IPS DF 4.7 (cell line): ENCODE measurements at regions not wholly inside any gene's neighbourhood (a gene's known extent, or its start where the extent isn't known, plus 50 kb on each side); places are given as distances from the start of the nearest gene placed in this dataset.
"Not testable (repeated sequence)": the region's sequence is repeated elsewhere in the genome, so short reads cannot be mapped to it uniquely, and the experiment has no call there.

Experiments used
- DNase-seq: peaks from one replicate; pipeline ENCODE4 v3.0.0-alpha.2; 2013; ENCODE audit warnings: low spot score; ENCODE audit errors: extremely low read depth

GRCh38 chr3:95240395-95240794 is 1177.5 kb downstream of the NSUN3 start:
- DNase-seq, result no peak

DNA sequence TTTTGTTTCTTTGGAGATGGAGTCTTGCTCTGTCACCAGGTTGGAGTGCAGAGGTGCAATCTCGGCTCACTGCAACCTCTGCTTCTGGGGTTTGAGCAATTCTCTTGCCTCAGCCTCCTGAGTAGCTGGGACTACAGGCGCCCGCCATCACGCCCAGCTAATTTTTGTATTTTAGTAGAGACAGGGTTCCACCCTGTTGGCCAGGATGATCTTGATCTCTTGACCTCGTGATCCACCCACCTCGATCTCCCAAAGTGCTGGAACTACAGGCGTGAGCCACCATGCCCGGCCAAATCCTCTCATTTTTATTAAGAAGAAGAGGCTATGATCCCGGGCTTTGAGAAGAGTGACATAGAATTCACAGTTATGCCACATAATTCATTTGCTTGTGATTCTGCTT is 1178.4 kb downstream of the NSUN3 start:
- DNase-seq, result not testable (repeated sequence)

GRCh38 chr3:95246413-95246812 is 1183.6 kb downstream of the NSUN3 start:
- no peak for DNase-seq

DNA sequence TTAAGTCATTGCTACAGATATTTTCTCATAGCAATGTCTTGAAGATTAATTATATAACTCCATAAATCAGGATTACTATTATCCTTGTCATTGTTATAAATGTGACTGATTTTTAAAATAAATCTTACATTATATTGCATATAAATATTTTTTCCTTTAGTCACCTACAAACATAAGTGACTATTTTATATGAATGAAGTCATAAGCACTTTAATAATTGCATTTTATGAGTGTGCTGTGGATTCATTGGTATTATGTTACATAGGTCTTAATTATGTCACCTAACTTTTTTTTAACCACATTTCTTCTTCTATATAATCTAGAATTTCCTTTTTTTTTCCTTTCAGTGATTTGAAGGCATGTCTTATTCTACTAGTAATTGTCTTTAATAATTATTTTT is 1191.2 kb downstream of the NSUN3 start:
- no peak for DNase-seq

DNA sequence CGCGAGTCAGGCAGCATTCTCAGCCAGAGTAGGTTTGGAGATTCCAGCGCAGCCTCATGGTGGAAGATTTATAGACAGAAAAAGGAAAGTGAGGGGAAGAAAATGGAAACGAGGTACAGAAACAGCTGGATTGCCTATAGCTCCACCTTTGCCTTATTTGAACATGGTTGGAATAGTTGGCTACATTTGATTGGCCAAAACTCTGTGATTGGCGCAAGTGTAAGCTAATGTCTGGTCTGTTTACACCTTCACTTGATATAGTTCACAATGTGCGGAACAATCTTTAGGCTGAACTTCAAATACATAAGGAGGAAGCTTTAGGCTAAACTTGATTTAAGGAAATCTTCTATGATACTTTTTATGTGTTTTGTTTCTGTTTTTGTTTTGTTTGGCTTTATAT is 1191.9 kb downstream of the NSUN3 start:
- no peak for DNase-seq

DNA sequence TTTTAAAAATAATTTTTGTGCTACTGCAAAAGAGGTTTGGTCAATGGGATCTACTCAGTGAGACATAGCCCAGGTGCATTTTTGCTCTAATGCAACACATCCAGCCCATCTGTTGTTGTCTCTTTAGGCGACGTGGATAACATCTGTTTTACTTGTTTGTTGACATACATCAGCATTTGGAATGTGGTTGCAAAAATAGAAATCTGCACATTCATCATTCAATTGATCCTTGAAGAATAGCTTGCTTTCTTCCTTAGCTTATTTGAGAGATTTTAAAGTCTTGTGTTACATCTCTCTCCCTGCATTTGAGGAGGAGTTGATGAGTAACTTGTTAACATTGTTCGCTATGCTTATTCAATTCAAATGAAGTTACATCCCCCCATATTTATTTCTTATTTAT is 1202.3 kb downstream of the NSUN3 start:
- DNase-seq, result no peak

DNA sequence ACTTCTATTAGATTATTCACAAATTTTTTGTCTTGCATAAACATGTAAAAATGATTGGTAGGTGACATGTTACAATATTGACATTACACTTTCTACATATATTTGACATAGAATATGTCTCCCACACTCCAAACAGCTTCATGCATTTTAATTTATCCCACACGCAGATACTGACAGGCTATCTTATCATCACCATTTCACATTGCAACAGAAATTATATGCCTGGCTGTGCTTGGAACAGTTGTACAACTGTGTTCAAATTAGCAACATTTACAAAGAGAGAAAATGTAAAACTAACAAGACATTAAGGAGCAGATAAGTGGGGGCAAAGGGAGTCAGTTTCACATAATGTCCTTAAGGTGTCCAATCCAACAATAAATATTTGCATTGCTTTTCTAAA is 1208.5 kb downstream of the NSUN3 start:
- no peak for DNase-seq

GRCh38 chr3:95272166-95272565 is 1209.3 kb downstream of the NSUN3 start:
- DNase-seq, result no peak

DNA sequence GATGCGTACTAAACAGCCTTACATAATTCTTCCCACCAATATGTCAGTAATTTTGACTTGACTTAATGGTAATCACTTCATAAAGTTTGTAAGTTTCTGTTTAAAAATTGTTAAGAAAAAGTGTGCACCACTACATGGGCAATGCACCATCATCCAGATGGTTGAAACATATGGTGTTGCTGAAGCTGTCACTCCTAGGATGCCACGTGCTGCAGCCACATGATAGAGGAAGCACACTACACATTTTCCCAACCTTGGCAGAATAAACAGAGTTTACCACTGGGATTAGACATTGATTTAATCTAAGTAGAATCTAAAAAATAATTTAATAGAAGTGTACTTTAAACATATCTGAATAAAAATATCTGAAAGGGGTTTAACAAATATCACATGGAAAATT is 1209.9 kb downstream of the NSUN3 start:
- DNase-seq, result no peak

DNA sequence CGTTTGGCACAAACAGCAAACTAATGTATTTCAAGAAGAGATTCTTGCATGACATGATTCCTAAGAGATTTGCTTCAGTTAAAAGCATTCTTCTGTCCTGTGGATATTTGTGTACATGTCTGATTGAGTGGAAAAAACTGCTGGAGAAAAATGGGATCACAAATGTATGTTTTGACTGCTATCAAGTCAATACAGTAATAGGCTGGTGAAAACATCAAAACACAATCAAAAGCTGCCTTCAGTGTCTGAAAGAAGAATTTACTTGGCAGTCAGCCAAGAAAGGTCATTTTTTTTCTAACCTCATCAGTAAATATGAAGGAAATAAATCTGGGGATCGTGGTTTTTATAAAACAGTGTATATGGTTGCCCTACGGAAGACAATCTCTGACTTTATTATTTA is 1214.8 kb downstream of the NSUN3 start:
- DNase-seq, result no peak

GRCh38 chr3:95280711-95281352 is 1218.0 kb downstream of the NSUN3 start:
- no peak for DNase-seq

- DNase-seq, result no peak
These were observed 1226.4 kb downstream of the NSUN3 start for GRCh38 chr3:95289295-95289694.

DNA sequence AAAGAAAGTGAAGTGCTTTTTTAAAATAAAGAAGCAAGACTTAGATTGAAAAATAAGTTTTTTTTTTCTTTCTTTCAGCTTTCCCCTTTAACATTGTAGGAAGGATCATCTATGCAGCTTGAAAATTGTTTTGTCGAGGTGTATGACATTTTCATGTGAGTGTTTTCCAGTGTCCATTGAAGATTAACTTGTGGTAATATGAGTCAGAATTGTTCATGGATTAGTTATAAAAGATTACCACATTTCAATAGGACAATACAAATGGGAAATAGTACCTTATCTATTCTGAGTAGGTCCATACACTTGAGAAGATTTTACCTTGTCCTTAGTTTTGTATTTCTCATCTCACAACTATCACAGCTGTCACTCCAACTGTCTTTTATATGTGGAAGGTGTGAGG is 1234.7 kb downstream of the NSUN3 start:
- DNase-seq, result no peak

- DNase-seq, result no peak
These were observed 1239.2 kb downstream of the NSUN3 start for GRCh38 chr3:95302044-95302443.

- no peak for DNase-seq
These were observed 1247.7 kb downstream of the NSUN3 start for GRCh38 chr3:95310560-95310959.

GRCh38 chr3:95311272-95311671 is 1248.4 kb downstream of the NSUN3 start:
- no peak for DNase-seq

- no peak for DNase-seq
These were observed 1249.8 kb downstream of the NSUN3 start for GRCh38 chr3:95312650-95313049.

- DNase-seq, result no peak
These were observed 1257.1 kb downstream of the NSUN3 start for GRCh38 chr3:95319921-95320494.

- no peak for DNase-seq
These were observed 1264.6 kb downstream of the NSUN3 start for GRCh38 chr3:95327478-95327877.

DNA sequence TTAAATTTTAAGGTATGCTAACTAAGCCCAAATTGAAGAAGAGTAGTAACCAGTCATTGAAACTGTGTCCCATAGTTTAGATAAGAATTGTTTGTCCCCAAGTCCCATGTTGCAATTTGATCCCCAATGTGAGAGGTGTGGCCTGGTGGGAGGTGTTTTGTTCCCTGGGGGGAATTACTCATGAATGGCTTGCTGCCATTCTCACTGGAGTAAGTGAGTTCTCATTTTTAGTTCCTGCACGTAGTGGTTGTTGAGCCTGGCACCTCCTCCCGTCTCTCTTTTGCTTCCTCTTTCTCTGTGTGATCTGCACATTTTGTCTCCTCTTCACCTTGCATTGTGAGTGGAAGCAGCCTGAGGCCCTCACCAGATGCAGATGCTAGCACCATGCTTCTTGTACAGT is 1271.0 kb downstream of the NSUN3 start:
- DNase-seq, result no peak

DNA sequence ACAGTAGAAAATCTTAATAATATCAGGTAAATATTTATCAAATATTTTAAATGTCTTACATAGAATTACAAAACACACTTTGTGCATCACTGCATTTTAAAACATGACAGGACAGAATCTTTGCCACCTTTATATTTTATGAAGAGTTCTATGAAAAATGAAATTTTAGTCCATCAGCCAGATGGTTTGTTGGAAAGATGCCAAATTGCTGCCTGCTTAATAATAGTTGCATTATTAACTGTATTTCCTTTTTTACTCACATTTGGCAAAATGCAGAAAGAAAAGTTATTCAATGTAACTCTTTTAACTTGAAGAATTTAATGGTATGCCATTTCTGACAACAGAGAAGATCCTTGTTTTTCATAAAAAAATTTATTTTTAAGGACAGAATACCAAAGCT is 1271.6 kb downstream of the NSUN3 start:
- DNase-seq, result no peak

DNA sequence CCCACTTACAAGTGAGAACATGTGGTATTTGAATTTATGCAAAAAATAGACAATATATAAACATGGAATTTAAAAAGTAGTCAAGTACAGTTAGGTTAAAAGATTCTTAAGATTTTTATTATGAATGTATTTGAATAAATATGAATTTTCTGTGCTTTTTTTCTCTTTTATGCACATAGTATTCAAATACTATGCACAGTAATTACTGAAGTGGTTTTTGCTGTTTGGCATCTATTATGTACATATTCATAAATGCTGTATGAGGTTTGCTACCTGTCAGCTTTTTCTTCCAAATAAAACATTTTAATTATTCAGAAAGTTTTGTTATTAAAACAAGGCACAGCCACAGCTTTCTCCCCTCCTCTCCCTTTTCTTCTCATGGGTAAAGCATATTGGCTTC is 1272.7 kb downstream of the NSUN3 start:
- DNase-seq, result no peak

GRCh38 chr3:95338446-95338845 is 1275.6 kb downstream of the NSUN3 start:
- DNase-seq, result no peak

DNA sequence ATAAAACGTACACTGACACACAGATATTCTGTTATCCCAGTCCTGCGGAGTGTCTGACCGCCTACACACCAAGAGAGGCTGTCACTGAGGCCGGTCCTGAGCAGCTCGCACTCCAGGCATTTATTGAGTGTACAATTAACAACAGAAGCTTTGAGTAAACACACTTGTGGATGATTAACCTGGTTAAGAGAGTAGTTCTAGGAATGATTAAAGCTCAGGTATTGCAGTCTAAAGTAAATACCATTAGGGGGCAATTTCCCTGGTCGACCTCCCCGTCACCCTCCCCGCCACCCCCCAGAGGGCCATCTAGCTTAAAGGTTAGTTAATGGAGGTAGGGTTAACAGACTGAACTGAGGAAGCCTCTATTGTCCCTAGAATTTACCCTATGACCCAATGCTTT is 1278.5 kb downstream of the NSUN3 start:
- DNase-seq, result no peak
